Spleen (tissue), 7 donors: ENCODE measurements at regions not wholly inside any gene's neighbourhood (a gene's known extent, or its start where the extent isn't known, plus 50 kb on each side); places are given as distances from the start of the nearest gene placed in this dataset.

Experiments
- POLR2A ChIP-seq, 3 donors: fragments of 450-650 bp; IDR thresholded peaks; one replicate each; pipeline ENCODE4 v1.5.1; 2017; ENCODE audit warnings: antibody characterized with exemption in 3 of 3, mild to moderate bottlenecking in 1 of 3
- POLR2AphosphoS5 ChIP-seq, 3 donors: sonication (generic); formaldehyde crosslinking; IDR thresholded peaks; one replicate each; pipeline ENCODE4 v1.5.1; 2017; ENCODE audit warnings: antibody characterized with exemption in 3 of 3
- TF ChIP-seq, protein P1 (sequence below), 11 experiments: fragments of 200-600 bp in 7 of 11; fragments of 450-650 bp in 4 of 11; sonication (generic) in 4 of 11; IDR thresholded peaks in 8 of 11; conservative IDR thresholded peaks in 3 of 11; 1 replicate in 7 of 11; 2 replicates in 4 of 11; pipeline versions ENCODE4 v1.4.0 to v1.8.0; 2016 to 2021; ENCODE audit warnings: antibody characterized with exemption in 11 of 11, inconsistent platforms in 4 of 11, mild to moderate bottlenecking in 1 of 11
- donor health status: DM: no; HTN: no; CAD: no; lungs with moderate emphysema.
- donor health status: DM: no; HTN: no; CAD: no.
- donor health status: DM: no; HTN: no; CAD: no.

DNA sequence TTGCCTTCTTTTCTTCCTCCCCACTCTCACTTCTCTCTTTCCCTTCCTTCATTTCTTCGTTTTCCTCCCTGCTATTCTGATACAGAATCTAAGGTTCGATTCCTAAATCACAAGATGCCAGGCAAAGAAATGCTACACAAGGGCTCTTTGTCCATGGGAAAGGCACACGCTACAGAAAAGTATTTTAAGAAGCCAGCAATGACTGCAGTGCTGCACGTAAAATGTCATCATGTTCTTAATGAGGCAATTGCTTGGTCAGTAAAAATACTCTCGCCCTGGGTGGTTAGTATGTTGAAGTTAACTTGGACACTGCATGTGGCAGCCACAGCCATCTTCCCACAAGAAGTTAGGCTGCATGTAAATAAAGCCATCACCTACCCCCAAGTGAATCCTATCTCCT, 178.4 kb downstream of the DHX15 start:
- TF ChIP-seq, protein P1, sequence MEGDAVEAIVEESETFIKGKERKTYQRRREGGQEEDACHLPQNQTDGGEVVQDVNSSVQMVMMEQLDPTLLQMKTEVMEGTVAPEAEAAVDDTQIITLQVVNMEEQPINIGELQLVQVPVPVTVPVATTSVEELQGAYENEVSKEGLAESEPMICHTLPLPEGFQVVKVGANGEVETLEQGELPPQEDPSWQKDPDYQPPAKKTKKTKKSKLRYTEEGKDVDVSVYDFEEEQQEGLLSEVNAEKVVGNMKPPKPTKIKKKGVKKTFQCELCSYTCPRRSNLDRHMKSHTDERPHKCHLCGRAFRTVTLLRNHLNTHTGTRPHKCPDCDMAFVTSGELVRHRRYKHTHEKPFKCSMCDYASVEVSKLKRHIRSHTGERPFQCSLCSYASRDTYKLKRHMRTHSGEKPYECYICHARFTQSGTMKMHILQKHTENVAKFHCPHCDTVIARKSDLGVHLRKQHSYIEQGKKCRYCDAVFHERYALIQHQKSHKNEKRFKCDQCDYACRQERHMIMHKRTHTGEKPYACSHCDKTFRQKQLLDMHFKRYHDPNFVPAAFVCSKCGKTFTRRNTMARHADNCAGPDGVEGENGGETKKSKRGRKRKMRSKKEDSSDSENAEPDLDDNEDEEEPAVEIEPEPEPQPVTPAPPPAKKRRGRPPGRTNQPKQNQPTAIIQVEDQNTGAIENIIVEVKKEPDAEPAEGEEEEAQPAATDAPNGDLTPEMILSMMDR (IDR thresholded peaks at IDR 0.05 in 8 of 11, conservative IDR thresholded peaks at IDR 0.05 in 3 of 11): no peak
- TF ChIP-seq POLR2A (IDR thresholded peaks at IDR 0.05): no peak
- TF ChIP-seq POLR2AphosphoS5 (IDR thresholded peaks at IDR 0.05): no peak
